ENCODE measurements at regions not wholly inside any gene's neighbourhood (a gene's known extent, or its start where the extent isn't known, plus 50 kb on each side); places are given as distances from the start of the nearest gene placed in this dataset.

DNA sequence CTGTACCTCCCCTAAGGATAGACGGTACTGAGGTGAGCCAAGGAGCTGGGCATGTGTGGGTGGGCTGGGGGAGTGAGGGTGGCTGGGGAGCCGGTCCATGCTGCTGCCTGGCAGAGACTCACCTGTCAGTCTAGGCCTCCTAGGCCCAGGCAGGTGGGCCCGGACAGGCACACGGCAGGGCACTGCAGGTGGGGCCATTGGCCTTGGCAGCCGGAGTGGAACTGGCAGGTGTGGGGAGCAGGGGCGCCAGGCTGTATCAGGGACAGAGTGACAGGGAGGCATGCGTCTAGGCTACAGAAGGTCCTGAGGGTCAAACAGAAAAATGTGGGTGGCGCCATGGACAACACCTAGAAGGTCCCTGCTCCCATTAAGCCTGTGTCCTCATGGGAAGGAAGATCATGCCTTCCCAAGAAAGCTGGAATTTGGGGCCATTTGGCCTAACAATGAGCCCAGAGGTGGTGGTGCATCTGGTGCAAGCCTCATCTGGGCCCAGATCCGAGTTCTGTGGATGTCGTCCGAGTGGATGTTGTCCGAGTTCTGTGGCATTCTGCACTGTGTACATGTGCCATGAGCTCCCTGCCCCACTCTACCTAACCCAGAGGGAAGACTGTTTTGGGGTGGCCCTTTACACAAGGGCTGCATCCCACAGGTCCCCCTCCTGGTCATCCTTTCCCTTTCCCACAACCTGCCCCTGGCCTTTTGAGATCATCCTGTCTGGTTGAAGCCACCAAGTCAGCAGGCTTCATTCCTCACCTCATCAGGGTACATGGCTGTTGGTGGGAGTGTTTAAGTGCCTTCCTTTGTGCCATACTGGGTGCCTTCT, 249.7 kb downstream of the GLI2 start:
- TF ChIP-seq, protein P1, sequence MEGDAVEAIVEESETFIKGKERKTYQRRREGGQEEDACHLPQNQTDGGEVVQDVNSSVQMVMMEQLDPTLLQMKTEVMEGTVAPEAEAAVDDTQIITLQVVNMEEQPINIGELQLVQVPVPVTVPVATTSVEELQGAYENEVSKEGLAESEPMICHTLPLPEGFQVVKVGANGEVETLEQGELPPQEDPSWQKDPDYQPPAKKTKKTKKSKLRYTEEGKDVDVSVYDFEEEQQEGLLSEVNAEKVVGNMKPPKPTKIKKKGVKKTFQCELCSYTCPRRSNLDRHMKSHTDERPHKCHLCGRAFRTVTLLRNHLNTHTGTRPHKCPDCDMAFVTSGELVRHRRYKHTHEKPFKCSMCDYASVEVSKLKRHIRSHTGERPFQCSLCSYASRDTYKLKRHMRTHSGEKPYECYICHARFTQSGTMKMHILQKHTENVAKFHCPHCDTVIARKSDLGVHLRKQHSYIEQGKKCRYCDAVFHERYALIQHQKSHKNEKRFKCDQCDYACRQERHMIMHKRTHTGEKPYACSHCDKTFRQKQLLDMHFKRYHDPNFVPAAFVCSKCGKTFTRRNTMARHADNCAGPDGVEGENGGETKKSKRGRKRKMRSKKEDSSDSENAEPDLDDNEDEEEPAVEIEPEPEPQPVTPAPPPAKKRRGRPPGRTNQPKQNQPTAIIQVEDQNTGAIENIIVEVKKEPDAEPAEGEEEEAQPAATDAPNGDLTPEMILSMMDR (IDR thresholded peaks at IDR 0.05), result no peak
- TF ChIP-seq POLR2A (IDR thresholded peaks at IDR 0.05) (no peak), EP300 (IDR thresholded peaks at IDR 0.05) (no peak)

Data from ovary (tissue), 3 donors.